ENCODE measurements at regions not wholly inside any gene's neighbourhood (a gene's known extent, or its start where the extent isn't known, plus 50 kb on each side); places are given as distances from the start of the nearest gene placed in this dataset.

GRCh38 chr6:19279273-19279684 is 557.9 kb upstream of the ID4 start:
- TF ChIP-seq CTCF (conservative IDR thresholded peaks at IDR 0.05) (no peak), ZFX (IDR thresholded peaks at IDR 0.05) (no peak)
